ENCODE measurements at regions not wholly inside any gene's neighbourhood (a gene's known extent, or its start where the extent isn't known, plus 50 kb on each side); places are given as distances from the start of the nearest gene placed in this dataset.

DNA sequence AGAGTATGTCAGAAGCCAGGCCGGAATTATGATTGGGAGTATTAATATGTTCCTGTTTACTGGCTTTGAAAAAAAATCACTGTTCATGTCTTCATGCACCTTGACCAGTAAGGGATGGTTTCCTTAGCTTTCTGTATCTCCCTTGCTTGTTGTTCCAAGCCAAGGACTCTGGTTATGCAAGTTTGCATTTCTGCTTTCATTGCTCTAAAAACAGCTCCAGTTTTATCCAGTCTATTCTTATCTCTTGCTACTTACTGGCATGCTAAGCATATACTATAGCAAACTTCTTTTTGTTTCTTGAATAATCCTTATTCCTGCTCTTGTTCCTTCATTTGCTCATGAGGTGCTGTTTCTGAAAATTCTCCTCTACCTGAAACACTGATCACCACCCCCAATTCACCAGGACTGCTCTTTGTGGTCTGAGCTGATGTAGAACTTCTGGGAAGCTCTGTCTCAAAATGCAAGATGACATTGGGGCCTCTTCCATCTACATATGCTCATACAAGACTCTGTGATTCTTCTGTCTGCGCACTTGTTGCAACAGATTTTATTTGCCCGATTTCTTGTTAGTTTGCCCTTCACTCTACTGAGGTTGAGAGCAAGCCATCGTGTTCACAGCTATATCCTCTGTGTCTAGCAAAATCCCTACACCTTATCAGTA, 173.0 kb downstream of the EBLN2 start:
- H3K27ac ChIP-seq: no peak overlapping the region
- peaks cover 0 to 3% of the 10 kb centered on the region in 2 donors for H3K4me1 ChIP-seq
- DNase-seq (ENCODE audit: low spot score in 2 of 2): no peak
- intact Hi-C loops (cut with DNase I): no loop called here
- no peaks in the 10 kb centered on the region for H3K36me3 ChIP-seq
- no peaks in the 10 kb centered on the region for H3K27me3 ChIP-seq
- TF ChIP-seq, protein P1, sequence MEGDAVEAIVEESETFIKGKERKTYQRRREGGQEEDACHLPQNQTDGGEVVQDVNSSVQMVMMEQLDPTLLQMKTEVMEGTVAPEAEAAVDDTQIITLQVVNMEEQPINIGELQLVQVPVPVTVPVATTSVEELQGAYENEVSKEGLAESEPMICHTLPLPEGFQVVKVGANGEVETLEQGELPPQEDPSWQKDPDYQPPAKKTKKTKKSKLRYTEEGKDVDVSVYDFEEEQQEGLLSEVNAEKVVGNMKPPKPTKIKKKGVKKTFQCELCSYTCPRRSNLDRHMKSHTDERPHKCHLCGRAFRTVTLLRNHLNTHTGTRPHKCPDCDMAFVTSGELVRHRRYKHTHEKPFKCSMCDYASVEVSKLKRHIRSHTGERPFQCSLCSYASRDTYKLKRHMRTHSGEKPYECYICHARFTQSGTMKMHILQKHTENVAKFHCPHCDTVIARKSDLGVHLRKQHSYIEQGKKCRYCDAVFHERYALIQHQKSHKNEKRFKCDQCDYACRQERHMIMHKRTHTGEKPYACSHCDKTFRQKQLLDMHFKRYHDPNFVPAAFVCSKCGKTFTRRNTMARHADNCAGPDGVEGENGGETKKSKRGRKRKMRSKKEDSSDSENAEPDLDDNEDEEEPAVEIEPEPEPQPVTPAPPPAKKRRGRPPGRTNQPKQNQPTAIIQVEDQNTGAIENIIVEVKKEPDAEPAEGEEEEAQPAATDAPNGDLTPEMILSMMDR (IDR thresholded peaks at IDR 0.05): no peak
- no peak overlapping the region for H3K4me3 ChIP-seq
- no peaks in the 10 kb centered on the region for H3K9me3 ChIP-seq

DNA sequence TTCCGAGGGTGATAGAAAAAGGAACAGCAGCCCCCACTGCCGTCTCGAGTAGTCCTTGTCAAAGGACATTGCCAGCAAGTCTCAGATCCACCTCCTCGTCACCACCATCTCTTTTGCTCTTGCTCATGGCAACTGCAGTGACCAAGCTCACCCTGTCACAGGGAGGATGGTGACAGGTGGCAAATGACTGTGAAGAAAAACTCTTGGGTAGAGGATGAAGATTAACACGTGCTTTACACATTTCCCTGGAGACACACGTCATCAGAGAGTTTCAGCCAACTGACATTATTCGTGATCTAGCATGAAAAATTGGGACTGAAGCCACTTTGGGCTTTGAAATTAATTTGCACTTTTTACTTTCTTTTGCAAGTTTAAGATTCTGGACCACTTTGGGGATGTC, 174.3 kb downstream of the EBLN2 start:
- TF ChIP-seq, protein P1 (IDR thresholded peaks at IDR 0.05): no peak
- Histone ChIP-seq H3K27me3 (no peaks in the 10 kb centered on the region), H3K27ac (no peak overlapping the region), H3K4me3 (no peak overlapping the region), H3K4me1 (peaks cover 0 to 3% of the 10 kb centered on the region in 2 donors), H3K36me3 (no peaks in the 10 kb centered on the region), H3K9me3 (no peaks in the 10 kb centered on the region)
- intact Hi-C loops (cut with DNase I): no loop called here
- DNase-seq (ENCODE audit: low spot score in 2 of 2): no peak

DNA sequence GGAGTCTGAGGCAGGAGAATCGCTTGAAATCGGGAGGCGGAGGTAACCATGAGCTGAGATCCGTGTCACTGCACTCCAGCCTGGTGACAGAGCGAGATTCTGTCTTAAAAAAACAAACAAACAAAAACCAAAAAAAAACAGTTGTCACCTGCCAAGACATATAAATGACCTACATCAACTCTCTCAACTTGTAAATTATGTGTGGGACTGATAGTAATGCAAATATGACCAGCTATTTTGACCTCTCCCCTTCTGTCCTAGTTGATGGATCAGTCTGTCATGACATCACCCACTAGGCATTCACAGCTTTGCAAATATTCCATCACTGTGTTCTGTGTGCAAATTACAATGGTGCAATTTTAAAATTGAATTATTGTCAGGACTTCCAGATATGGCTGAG, 175.4 kb downstream of the EBLN2 start:
- Histone ChIP-seq H3K36me3 (no peaks in the 10 kb centered on the region), H3K4me1 (peaks cover 0 to 3% of the 10 kb centered on the region in 2 donors), H3K9me3 (no peaks in the 10 kb centered on the region), H3K27ac (no peak overlapping the region), H3K4me3 (no peak overlapping the region), H3K27me3 (no peaks in the 10 kb centered on the region)
- TF ChIP-seq, protein P1 (IDR thresholded peaks at IDR 0.05): no peak
- intact Hi-C loops (cut with DNase I): no loop called here
- no peak for DNase-seq (ENCODE audit: low spot score in 2 of 2)

GRCh38 chr3:73243740-73244139, 182.3 kb downstream of the EBLN2 start:
- H3K27ac ChIP-seq: no peak overlapping the region
- no peaks in the 10 kb centered on the region for H3K36me3 ChIP-seq
- no peak overlapping the region for H3K4me3 ChIP-seq
- TF ChIP-seq, protein P1 (IDR thresholded peaks at IDR 0.05): no peak
- H3K4me1 ChIP-seq: peaks cover 0 to under 1% of the 10 kb centered on the region in 2 donors
- DNase-seq (ENCODE audit: low spot score in 2 of 2): no peak
- intact Hi-C loops (cut with DNase I): no loop called here
- H3K27me3 ChIP-seq: no peaks in the 10 kb centered on the region
- H3K9me3 ChIP-seq: no peaks in the 10 kb centered on the region

- Histone ChIP-seq H3K4me1 (no peaks in the 10 kb centered on the region), H3K27me3 (no peaks in the 10 kb centered on the region), H3K27ac (no peak overlapping the region), H3K9me3 (no peaks in the 10 kb centered on the region), H3K36me3 (no peaks in the 10 kb centered on the region), H3K4me3 (no peak overlapping the region)
- intact Hi-C loops (cut with DNase I): no loop called here
- TF ChIP-seq, protein P1 (IDR thresholded peaks at IDR 0.05): no peak
- DNase-seq (ENCODE audit: low spot score in 2 of 2): no peak
These were observed 184.0 kb downstream of the EBLN2 start for GRCh38 chr3:73245459-73245858.

DNA sequence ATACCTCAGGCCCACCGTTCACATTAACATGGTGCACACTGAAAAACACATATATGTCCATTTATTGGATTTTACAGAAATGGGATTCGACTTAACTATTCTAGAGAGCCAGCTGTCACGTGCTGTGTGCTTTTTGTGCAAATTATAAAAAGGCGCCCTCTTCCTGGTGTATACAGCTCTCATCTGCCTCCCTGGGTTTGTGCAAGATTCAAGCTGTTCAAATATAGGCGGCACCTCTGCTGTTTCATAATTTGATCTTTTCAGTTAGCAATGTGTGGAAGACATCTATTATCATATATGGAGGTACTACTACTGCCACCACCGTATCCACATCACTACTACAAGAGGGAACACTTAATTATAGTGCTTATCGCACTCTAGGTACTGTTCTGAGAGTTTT, 187.6 kb downstream of the EBLN2 start:
- no peaks in the 10 kb centered on the region for H3K36me3 ChIP-seq
- intact Hi-C loops (cut with DNase I): no loop called here

More for the DNA sequence above, 187.6 kb downstream of the EBLN2 start:
- Histone ChIP-seq H3K9me3 (no peaks in the 10 kb centered on the region), H3K27me3 (no peaks in the 10 kb centered on the region), H3K4me3 (no peak overlapping the region), H3K27ac (no peak overlapping the region), H3K4me1 (no peaks in the 10 kb centered on the region)
- DNase-seq (ENCODE audit: low spot score in 2 of 2): no peak
- TF ChIP-seq, protein P1 (IDR thresholded peaks at IDR 0.05): no peak

Data from ascending aorta (tissue), 2 donors.